DOHH2 (cell line): ENCODE measurements at regions not wholly inside any gene's neighbourhood (a gene's known extent, or its start where the extent isn't known, plus 50 kb on each side); places are given as distances from the start of the nearest gene placed in this dataset.
"Not testable (repeated sequence)": the region's sequence is repeated elsewhere in the genome, so short reads cannot be mapped to it uniquely, and the experiment has no call there.

Source experiments
- H3F3A ChIP-seq: fragments of 200-600 bp; sonication (generic), shearing (Covaris generic); 2 replicates; pipeline ENCODE4 v1.6.0; 2016; ENCODE audit warnings: antibody characterized with exemption, mild to moderate bottlenecking; ENCODE audit not compliant: control insufficient read depth, insufficient read depth
- H3K27ac ChIP-seq: fragments of 200-600 bp; sonication (generic); 2 replicates; pipeline ENCODE4 v1.5.1; 2014; ENCODE audit warnings: low read depth, mild to moderate bottlenecking, low read length, moderate library complexity
- H3K27me3 ChIP-seq: fragments of 200-600 bp; sonication (generic); 2 replicates; pipeline ENCODE4 v1.6.1; 2014; ENCODE audit warnings: mild to moderate bottlenecking, low read length, mixed read lengths; ENCODE audit not compliant: control insufficient read depth
- H3K36me3 ChIP-seq: fragments of 200-600 bp; sonication (generic); 2 replicates; pipeline ENCODE4 v1.6.1; 2014; ENCODE audit warnings: mild to moderate bottlenecking, low read length, moderate library complexity, mixed read lengths; ENCODE audit not compliant: control insufficient read depth
- H3K4me1 ChIP-seq: fragments of 200-600 bp; sonication (generic); 2 replicates; pipeline ENCODE4 v1.6.1; 2014; ENCODE audit warnings: mild to moderate bottlenecking, low read length, mixed read lengths; ENCODE audit not compliant: control insufficient read depth
- H3K4me2 ChIP-seq: fragments of 200-600 bp; sonication (generic); 2 replicates; pipeline ENCODE4 v1.6.0; 2014; ENCODE audit warnings: mild to moderate bottlenecking, low read length, moderate library complexity
- H3K4me3 ChIP-seq: fragments of 200-600 bp; sonication (generic); 2 replicates; pipeline ENCODE4 v1.5.1; 2014; ENCODE audit warnings: mild to moderate bottlenecking, low read length, mixed read lengths
- H3K79me2 ChIP-seq: fragments of 200-600 bp; sonication (generic); 2 replicates; pipeline ENCODE4 v1.6.1; 2014; ENCODE audit warnings: mild to moderate bottlenecking, low read length, mixed read lengths; ENCODE audit not compliant: control insufficient read depth
- H3K9me2 ChIP-seq: fragments of 200-600 bp; sonication (generic); replicated peaks from 2 replicates; pipeline ENCODE4 v1.6.1; 2014; ENCODE audit warnings: mild to moderate bottlenecking, low read length, mixed read lengths; ENCODE audit not compliant: control insufficient read depth
- H3K9me3 ChIP-seq: fragments of 200-600 bp; sonication (generic); 2 replicates; pipeline ENCODE4 v1.6.1; 2014; ENCODE audit warnings: antibody characterized with exemption, low read length, mixed read lengths; ENCODE audit not compliant: control insufficient read depth, insufficient read depth
- H4K20me1 ChIP-seq: fragments of 200-600 bp; sonication (generic); 2 replicates; pipeline ENCODE4 v1.6.0; 2014; ENCODE audit warnings: low read depth, mild to moderate bottlenecking, antibody characterized with exemption, low read length, moderate library complexity; ENCODE audit not compliant: control insufficient read depth, insufficient read depth
- CTCF ChIP-seq: fragments of 200-600 bp; sonication (generic); IDR thresholded peaks from one replicate; pipeline ENCODE4 v1.5.1; 2014; ENCODE audit warnings: antibody characterized with exemption, mild to moderate bottlenecking, low read depth, low read length; ENCODE audit not compliant: poor library complexity, severe bottlenecking
- EZH2phosphoT487 ChIP-seq: fragments of 200-600 bp; sonication (generic); IDR thresholded peaks from 2 replicates; pipeline ENCODE4 v1.6.1; 2017; ENCODE audit warnings: borderline replicate concordance, mild to moderate bottlenecking, antibody characterized with exemption, low read length, moderate library complexity, mixed read lengths

- no peaks in the 10 kb centered on the region for H3F3A ChIP-seq
- no peaks in the 10 kb centered on the region for H3K9me3 ChIP-seq
- no peaks in the 10 kb centered on the region for H3K4me1 ChIP-seq
- H3K9me2 ChIP-seq: no peaks in the 10 kb centered on the region
- no peaks in the 10 kb centered on the region for H4K20me1 ChIP-seq
- no peaks in the 10 kb centered on the region for H3K79me2 ChIP-seq
- H3K4me2 ChIP-seq: no peak overlapping the region
- H3K36me3 ChIP-seq: no peaks in the 10 kb centered on the region
- peaks cover 11% of the 10 kb centered on the region for H3K27me3 ChIP-seq
- TF ChIP-seq CTCF: no peak
- TF ChIP-seq EZH2phosphoT487: no peak
- H3K27ac ChIP-seq: no peak overlapping the region
- no peak overlapping the region for H3K4me3 ChIP-seq
These were observed 116.1 kb upstream of the RGS1 start for GRCh38 chr1:192459467-192459866.

GRCh38 chr1:192461684-192462083 is 113.9 kb upstream of the RGS1 start:
- no peaks in the 10 kb centered on the region for H3K79me2 ChIP-seq
- peaks cover 10% of the 10 kb centered on the region for H3K27me3 ChIP-seq
- H3K9me3 ChIP-seq: no peaks in the 10 kb centered on the region
- H3K4me1 ChIP-seq: no peaks in the 10 kb centered on the region
- no peak overlapping the region for H3K4me2 ChIP-seq
- H3F3A ChIP-seq: no peaks in the 10 kb centered on the region
- no peaks in the 10 kb centered on the region for H4K20me1 ChIP-seq
- H3K27ac ChIP-seq: no peak overlapping the region
- TF ChIP-seq CTCF: no peak
- TF ChIP-seq EZH2phosphoT487: no peak
- H3K36me3 ChIP-seq: no peaks in the 10 kb centered on the region
- H3K4me3 ChIP-seq: no peak overlapping the region
- no peaks in the 10 kb centered on the region for H3K9me2 ChIP-seq

GRCh38 chr1:192462616-192463015 is 113.0 kb upstream of the RGS1 start:
- Histone ChIP-seq H3K36me3 (no peaks in the 10 kb centered on the region), H3F3A (no peaks in the 10 kb centered on the region), H3K9me2 (no peaks in the 10 kb centered on the region), H3K27me3 (peaks cover 10% of the 10 kb centered on the region), H3K9me3 (no peaks in the 10 kb centered on the region), H3K27ac (no peak overlapping the region), H3K79me2 (no peaks in the 10 kb centered on the region), H4K20me1 (no peaks in the 10 kb centered on the region), H3K4me2 (no peak overlapping the region), H3K4me1 (no peaks in the 10 kb centered on the region), H3K4me3 (no peak overlapping the region)
- TF ChIP-seq CTCF: no peak

- Histone ChIP-seq H3K4me2 (no peak overlapping the region), H3F3A (no peaks in the 10 kb centered on the region), H3K27ac (no peak overlapping the region), H3K4me3 (no peak overlapping the region), H3K9me2 (no peaks in the 10 kb centered on the region), H3K79me2 (no peaks in the 10 kb centered on the region), H4K20me1 (no peaks in the 10 kb centered on the region), H3K9me3 (no peaks in the 10 kb centered on the region), H3K27me3 (peaks cover 10% of the 10 kb centered on the region), H3K4me1 (no peaks in the 10 kb centered on the region), H3K36me3 (no peaks in the 10 kb centered on the region)
- TF ChIP-seq CTCF (no peak), EZH2phosphoT487 (no peak)
These were observed 111.9 kb upstream of the RGS1 start for GRCh38 chr1:192463661-192464060.

GRCh38 chr1:192465221-192465620 is 110.4 kb upstream of the RGS1 start:
- H3K27ac ChIP-seq, H3K4me3 ChIP-seq, H3K9me2 ChIP-seq, H3K36me3 ChIP-seq, H3K9me3 ChIP-seq, H3K4me2 ChIP-seq, H4K20me1 ChIP-seq, H3F3A ChIP-seq, H3K4me1 ChIP-seq, H3K79me2 ChIP-seq: not testable (repeated sequence)
- peaks cover 16% of the 10 kb centered on the region for H3K27me3 ChIP-seq
